KBM-7 (cell line): ENCODE measurements at regions not wholly inside any gene's neighbourhood (a gene's known extent, or its start where the extent isn't known, plus 50 kb on each side); places are given as distances from the start of the nearest gene placed in this dataset.
"Not testable (repeated sequence)": the region's sequence is repeated elsewhere in the genome, so short reads cannot be mapped to it uniquely, and the experiment has no call there.

Experiments
- DNase-seq: peaks from one replicate; pipeline ENCODE4 v3.0.0-alpha.2; 2015
- in situ Hi-C: fragments of 300-500 bp; cut with MboI; formaldehyde crosslinking; loops from 2 replicates; pipeline ENCODE4 v1.14.3; 2020; ENCODE audit warnings: low sequenced_read_pairs, low pct_unique_long_range_greater_than_20kb, mixed read lengths

GRCh38 chr2:105519516-105519915, 120.7 kb upstream of the FHL2 start:
- in situ Hi-C loops = no loop called here

GRCh38 chr2:105518897-105519296, 120.0 kb upstream of the FHL2 start:
- DNase-seq = no peak
- in situ Hi-C loops = no loop called here

More at GRCh38 chr2:105519516-105519915, 120.7 kb upstream of the FHL2 start:
- DNase-seq = no peak

- in situ Hi-C loops = no loop called here
- no peak for DNase-seq
These were observed 119.2 kb upstream of the FHL2 start for GRCh38 chr2:105517814-105518705.

- DNase-seq = no peak
- in situ Hi-C loops = no loop called here
These were observed 116.9 kb upstream of the FHL2 start for GRCh38 chr2:105515581-105516415.

DNA sequence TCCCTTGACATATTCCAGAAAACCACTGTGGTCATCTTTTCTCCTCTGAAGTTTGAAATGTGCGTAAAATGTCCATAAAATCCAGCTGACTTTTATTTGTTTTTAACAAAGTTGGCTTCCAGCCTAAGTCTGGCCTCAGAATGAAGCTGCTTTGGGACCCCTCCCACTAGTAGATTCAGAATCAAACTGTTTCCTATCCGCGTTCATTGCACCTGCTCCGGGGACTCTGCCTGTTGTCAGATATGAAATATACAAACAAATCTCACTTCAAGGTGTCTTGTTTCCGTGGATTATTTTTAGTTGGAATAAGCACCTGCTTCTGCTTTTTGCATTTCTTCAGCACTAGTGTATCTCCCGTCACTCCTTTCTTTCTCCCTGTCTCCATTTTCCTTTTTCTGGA, 115.7 kb upstream of the FHL2 start:
- in situ Hi-C loops = no loop called here
- DNase-seq = no peak

GRCh38 chr2:105510761-105511528, 112.1 kb upstream of the FHL2 start:
- in situ Hi-C loops = no loop called here
- no peak for DNase-seq

DNA sequence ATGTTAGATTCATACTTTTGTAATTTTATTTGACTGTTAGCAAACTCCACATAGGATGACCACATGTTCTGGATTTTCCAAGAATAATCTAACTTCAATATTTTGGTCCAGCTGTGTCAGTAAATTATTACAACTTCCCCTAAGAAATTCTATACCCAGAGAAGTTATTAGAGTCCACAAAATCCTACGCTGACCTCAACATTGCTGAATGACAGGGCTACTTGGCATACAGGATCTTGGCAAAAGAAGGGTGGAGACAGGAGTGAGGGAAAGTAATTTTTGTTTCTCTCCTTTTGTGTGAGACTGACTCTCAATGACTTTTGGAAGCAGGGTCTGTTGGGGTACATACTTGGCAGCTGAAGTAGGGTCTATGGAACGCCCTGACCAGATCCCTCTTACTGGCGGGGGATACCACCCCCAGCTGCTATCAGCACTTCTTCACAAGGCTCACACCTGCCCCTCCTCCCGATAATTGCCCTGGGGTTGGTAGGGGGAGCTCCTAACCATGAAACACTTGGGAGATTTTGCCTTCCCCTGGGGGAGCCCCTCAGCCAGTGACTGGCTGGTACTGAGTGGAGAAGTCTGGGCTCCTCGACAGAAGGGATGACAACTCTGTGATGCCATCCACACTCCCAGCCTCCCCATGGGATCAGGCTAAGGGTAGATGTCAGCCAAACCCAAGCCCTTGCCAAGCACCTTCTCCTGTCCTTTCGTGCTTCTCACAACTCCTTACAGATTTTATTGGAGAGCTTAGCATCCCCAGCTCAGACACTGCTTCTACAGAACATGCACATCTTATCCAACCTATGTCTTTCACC, 110.6 kb upstream of the FHL2 start:
- in situ Hi-C loops = no loop called here
- no peak for DNase-seq

DNA sequence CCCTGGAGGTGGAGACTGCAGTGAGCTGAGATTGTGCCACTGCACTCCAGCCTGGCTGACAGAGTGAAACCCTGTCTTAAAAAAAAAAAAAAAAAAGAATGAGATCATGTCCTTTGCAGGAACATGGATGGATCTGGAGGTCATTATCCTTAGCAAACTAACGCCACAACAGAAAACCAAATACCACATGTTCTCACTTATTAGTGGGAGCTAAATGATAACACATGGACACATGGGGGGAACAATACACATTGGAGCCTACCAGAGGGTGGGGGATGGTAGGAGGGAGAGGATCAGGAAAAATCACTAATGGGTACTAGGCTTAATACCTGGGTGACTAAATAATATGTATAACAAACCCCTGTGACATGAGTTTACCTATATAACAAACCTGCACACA, 108.0 kb upstream of the FHL2 start:
- in situ Hi-C loops, DNase-seq: not testable (repeated sequence)

- in situ Hi-C loops = no loop called here
- no peak for DNase-seq
These were observed 105.6 kb upstream of the FHL2 start for GRCh38 chr2:105504459-105504858.

- in situ Hi-C loops = no loop called here
- DNase-seq = no peak
These were observed 103.9 kb upstream of the FHL2 start for GRCh38 chr2:105502625-105503334.

DNA sequence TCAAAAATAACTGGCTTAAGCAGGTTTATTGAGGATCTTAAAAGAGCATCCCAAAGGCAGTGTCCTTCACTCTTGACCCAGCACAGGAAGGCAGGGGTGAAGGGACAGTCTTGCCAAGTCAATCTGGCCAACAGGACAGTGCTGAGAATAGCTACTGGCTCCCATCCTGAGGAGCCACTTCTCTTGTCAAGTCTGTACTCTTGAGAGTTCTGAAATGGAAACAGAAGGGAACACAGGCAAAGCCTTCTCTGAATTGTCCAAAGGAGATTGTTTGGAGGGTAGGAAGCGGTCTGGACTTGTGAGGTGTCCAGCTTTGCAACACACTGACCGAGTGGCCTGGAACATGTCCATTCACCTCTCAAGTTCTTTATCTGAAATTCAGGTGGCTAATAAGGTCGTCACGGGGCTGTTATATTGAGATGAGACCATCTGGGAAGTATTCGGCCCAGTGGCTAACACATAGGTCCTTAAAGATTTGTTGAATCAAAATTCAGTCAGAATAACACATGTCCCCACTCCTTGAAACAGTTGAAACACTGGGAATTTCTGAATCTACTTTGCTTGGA, 99.5 kb upstream of the FHL2 start:
- in situ Hi-C loops = no loop called here

GRCh38 chr2:105497094-105497493, 98.2 kb upstream of the FHL2 start:
- in situ Hi-C loops = no loop called here
- no peak for DNase-seq

More for the DNA sequence above, 99.5 kb upstream of the FHL2 start:
- DNase-seq = no peak

- in situ Hi-C loops = no loop called here
- no peak for DNase-seq
These were observed 97.4 kb upstream of the FHL2 start for GRCh38 chr2:105496271-105496670.

GRCh38 chr2:105494683-105495425, 96.0 kb upstream of the FHL2 start:
- no peak for DNase-seq
- in situ Hi-C loops = no loop called here

DNA sequence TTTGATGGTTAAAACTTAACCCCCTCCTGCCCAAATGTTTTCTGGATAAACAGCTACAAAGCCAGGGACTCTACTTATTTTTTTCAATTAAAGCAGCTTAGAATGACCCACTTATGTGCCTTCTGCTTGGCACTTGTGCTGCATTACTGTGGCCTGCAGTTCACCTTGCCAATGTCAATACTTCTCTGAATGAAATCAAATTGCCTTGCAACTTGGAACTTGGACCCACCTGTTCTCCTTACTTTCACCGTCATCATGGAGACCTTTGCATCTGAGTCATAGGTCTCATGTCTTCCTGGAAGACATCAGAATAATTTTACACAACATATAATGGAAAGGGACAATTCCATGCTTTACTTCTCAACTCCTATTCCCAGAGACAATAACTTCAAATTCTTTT, 92.1 kb upstream of the FHL2 start:
- no peak for DNase-seq
- in situ Hi-C loops = no loop called here

GRCh38 chr2:105490204-105490603, 91.4 kb upstream of the FHL2 start:
- in situ Hi-C loops = no loop called here

GRCh38 chr2:105489168-105489878, 90.5 kb upstream of the FHL2 start:
- DNase-seq = no peak
- in situ Hi-C loops = no loop called here

More at GRCh38 chr2:105490204-105490603, 91.4 kb upstream of the FHL2 start:
- DNase-seq = no peak
